HG03060 (cell line): ENCODE measurements at regions not wholly inside any gene's neighbourhood (a gene's known extent, or its start where the extent isn't known, plus 50 kb on each side); places are given as distances from the start of the nearest gene placed in this dataset.
A peak's percentile ranks its signal among the peaks of the same experiment; 100 is the strongest.
"Not testable (repeated sequence)": the region's sequence is repeated elsewhere in the genome, so short reads cannot be mapped to it uniquely, and the experiment has no call there.

ENCODE experiments used
- ATAC-seq: cut with Tn5 transposase; IDR thresholded peaks from one replicate; pipeline ENCODE4 v1.9.1; 2021; ENCODE audit warnings: low read depth, moderate number of reproducible peaks; ENCODE audit not compliant: unreplicated experiment

- ATAC-seq = not testable (repeated sequence)
Measured at GRCh38 chr19:14286594-14286993, 80.6 kb upstream of the ADGRL1 start.

- ATAC-seq = not testable (repeated sequence)
Measured at GRCh38 chr19:14285726-14286125, 79.8 kb upstream of the ADGRL1 start.

- peak; percentile 84 for ATAC-seq
Measured at GRCh38 chr19:14283813-14284520, 78.0 kb upstream of the ADGRL1 start.

- not testable (repeated sequence) for ATAC-seq
Measured at GRCh38 chr19:14279270-14279669, 73.3 kb upstream of the ADGRL1 start.

- ATAC-seq = no peak
Measured at GRCh38 chr19:14277608-14278007, 71.6 kb upstream of the ADGRL1 start.

GRCh38 chr19:14275823-14276222, 69.9 kb upstream of the ADGRL1 start:
- not testable (repeated sequence) for ATAC-seq

- ATAC-seq = no peak
Measured at GRCh38 chr19:14272623-14273022, 66.7 kb upstream of the ADGRL1 start.

- ATAC-seq = no peak
Measured at GRCh38 chr19:14271840-14272239, 65.9 kb upstream of the ADGRL1 start.

GRCh38 chr19:14270557-14270956, 64.6 kb upstream of the ADGRL1 start:
- not testable (repeated sequence) for ATAC-seq

- no peak for ATAC-seq
Measured at GRCh38 chr19:14267224-14267741, 61.3 kb upstream of the ADGRL1 start.

- ATAC-seq = not testable (repeated sequence)
Measured at GRCh38 chr19:14266208-14266607, 60.2 kb upstream of the ADGRL1 start.

GRCh38 chr19:14265290-14266036, 59.5 kb upstream of the ADGRL1 start:
- no peak for ATAC-seq

GRCh38 chr19:14255902-14256649, 50.1 kb upstream of the ADGRL1 start:
- ATAC-seq = not testable (repeated sequence)
